ENCODE measurements at regions not wholly inside any gene's neighbourhood (a gene's known extent, or its start where the extent isn't known, plus 50 kb on each side); places are given as distances from the start of the nearest gene placed in this dataset.
A peak's percentile ranks its signal among the peaks of the same experiment; 100 is the strongest.
"Not testable (repeated sequence)": the region's sequence is repeated elsewhere in the genome, so short reads cannot be mapped to it uniquely, and the experiment has no call there.

GRCh38 chr6:115053169-115053860, 710.5 kb upstream of the HS3ST5 start:
- no peak for DNase-seq

- DNase-seq: no peak
Measured at GRCh38 chr6:115016593-115016992, 673.8 kb upstream of the HS3ST5 start.

- DNase-seq: no peak
Measured at GRCh38 chr6:115004982-115005381, 662.2 kb upstream of the HS3ST5 start.

- DNase-seq: no peak
Measured at GRCh38 chr6:115004204-115004603, 661.4 kb upstream of the HS3ST5 start.

GRCh38 chr6:115001731-115002350, 659.0 kb upstream of the HS3ST5 start:
- no peak for DNase-seq

- DNase-seq: no peak
Measured at GRCh38 chr6:115000736-115001135, 657.9 kb upstream of the HS3ST5 start.

GRCh38 chr6:114998492-114998891, 655.7 kb upstream of the HS3ST5 start:
- DNase-seq: no peak

GRCh38 chr6:114997813-114998292, 655.0 kb upstream of the HS3ST5 start:
- DNase-seq: no peak

- DNase-seq: no peak
Measured at GRCh38 chr6:114995526-114995925, 652.7 kb upstream of the HS3ST5 start.

- DNase-seq: no peak
Measured at GRCh38 chr6:114989279-114989964, 646.6 kb upstream of the HS3ST5 start.

- peak in 1 of 4 experiments; percentile 2 for DNase-seq
Measured at GRCh38 chr6:114987281-114987680, 644.5 kb upstream of the HS3ST5 start.

GRCh38 chr6:114955363-114955762, 612.5 kb upstream of the HS3ST5 start:
- no peak for DNase-seq

GRCh38 chr6:114952229-114952628, 609.4 kb upstream of the HS3ST5 start:
- DNase-seq: no peak

GRCh38 chr6:114945392-114945791, 602.6 kb upstream of the HS3ST5 start:
- no peak for DNase-seq

GRCh38 chr6:114941078-114941477, 598.3 kb upstream of the HS3ST5 start:
- no peak for DNase-seq

GRCh38 chr6:114940181-114940580, 597.4 kb upstream of the HS3ST5 start:
- DNase-seq: no peak

- no peak for DNase-seq
Measured at GRCh38 chr6:114939630-114940029, 596.8 kb upstream of the HS3ST5 start.

GRCh38 chr6:114936080-114936479, 593.3 kb upstream of the HS3ST5 start:
- DNase-seq: no peak

- DNase-seq: no peak
Measured at GRCh38 chr6:114934079-114934478, 591.3 kb upstream of the HS3ST5 start.

- not testable (repeated sequence) for DNase-seq
Measured at GRCh38 chr6:114928731-114929130, 585.9 kb upstream of the HS3ST5 start.

- DNase-seq: no peak
Measured at GRCh38 chr6:114906096-114906495, 563.3 kb upstream of the HS3ST5 start.

GRCh38 chr6:114897536-114897935, 554.7 kb upstream of the HS3ST5 start:
- DNase-seq: no peak

- DNase-seq: no peak
Measured at GRCh38 chr6:114892211-114892610, 549.4 kb upstream of the HS3ST5 start.

- DNase-seq: no peak
Measured at GRCh38 chr6:114888241-114888640, 545.4 kb upstream of the HS3ST5 start.

All from suppressor macrophage (primary cell).